ENCODE measurements at regions not wholly inside any gene's neighbourhood (a gene's known extent, or its start where the extent isn't known, plus 50 kb on each side); places are given as distances from the start of the nearest gene placed in this dataset.
A peak's percentile ranks its signal among the peaks of the same experiment; 100 is the strongest.
"Not testable (repeated sequence)": the region's sequence is repeated elsewhere in the genome, so short reads cannot be mapped to it uniquely, and the experiment has no call there.

GRCh38 chr2:7094231-7094741, 177.1 kb downstream of the RNF144A start:
- Mint-ChIP-seq H3K27me3 (ENCODE audit: insufficient read depth) (peaks cover 5% of the 10 kb centered on the region), H3K4me3 (no peak overlapping the region), H3K36me3 (ENCODE audit: low read depth) (no peaks in the 10 kb centered on the region), H3K27ac (no peak overlapping the region), H3K9me3 (no peaks in the 10 kb centered on the region; the same call in 1 of the 2 replicates), H3K4me1 (ENCODE audit: low read depth) (peaks cover 7% of the 10 kb centered on the region; the same call in 1 of the 2 replicates)
- no peak for DNase-seq
- no peak for TF ChIP-seq CTCF (IDR thresholded peaks at IDR 0.05)

- Mint-ChIP-seq H3K27me3 (ENCODE audit: insufficient read depth) (peaks cover 5% of the 10 kb centered on the region), H3K27ac (no peak overlapping the region), H3K4me3 (no peak overlapping the region), H3K9me3 (no peaks in the 10 kb centered on the region), H3K4me1 (ENCODE audit: low read depth) (peaks cover 7% of the 10 kb centered on the region; the same call in 1 of the 2 replicates), H3K36me3 (ENCODE audit: low read depth) (no peaks in the 10 kb centered on the region)
- no peak for DNase-seq
- no peak for TF ChIP-seq CTCF (IDR thresholded peaks at IDR 0.05)
Measured at GRCh38 chr2:7096726-7097352, 179.6 kb downstream of the RNF144A start.

- TF ChIP-seq CTCF (IDR thresholded peaks at IDR 0.05): peak; percentile 97
- H3K9me3 Mint-ChIP-seq: no peaks in the 10 kb centered on the region
- no peak overlapping the region for H3K27ac Mint-ChIP-seq
- H3K27me3 Mint-ChIP-seq (ENCODE audit: insufficient read depth): peaks cover 5% of the 10 kb centered on the region
- no peaks in the 10 kb centered on the region for H3K36me3 Mint-ChIP-seq (ENCODE audit: low read depth)
- H3K4me3 Mint-ChIP-seq: peak overlapping the region; percentile 21; the same call in 1 of the 2 replicates
- peak; percentile 27 for DNase-seq
- H3K4me1 Mint-ChIP-seq (ENCODE audit: low read depth): peaks cover 7% of the 10 kb centered on the region; the same call in 1 of the 2 replicates
Measured at GRCh38 chr2:7097353-7097895, 180.2 kb downstream of the RNF144A start.

GRCh38 chr2:7098816-7099215, 181.6 kb downstream of the RNF144A start:
- H3K4me3 Mint-ChIP-seq: no peak overlapping the region
- H3K4me1 Mint-ChIP-seq (ENCODE audit: low read depth): peaks cover 7% of the 10 kb centered on the region; the same call in 1 of the 2 replicates
- peaks cover 5% of the 10 kb centered on the region for H3K27me3 Mint-ChIP-seq (ENCODE audit: insufficient read depth)
- H3K9me3 Mint-ChIP-seq: no peaks in the 10 kb centered on the region
- H3K27ac Mint-ChIP-seq: no peak overlapping the region
- H3K36me3 Mint-ChIP-seq (ENCODE audit: low read depth): no peaks in the 10 kb centered on the region
- no peak for DNase-seq
- no peak for TF ChIP-seq CTCF (IDR thresholded peaks at IDR 0.05)

- not testable (repeated sequence) for H3K36me3 Mint-ChIP-seq (ENCODE audit: low read depth); H3K27me3 Mint-ChIP-seq (ENCODE audit: insufficient read depth); DNase-seq; H3K9me3 Mint-ChIP-seq; H3K27ac Mint-ChIP-seq; H3K4me3 Mint-ChIP-seq; H3K4me1 Mint-ChIP-seq (ENCODE audit: low read depth)
Measured at GRCh38 chr2:7099687-7100086, 182.5 kb downstream of the RNF144A start.

GRCh38 chr2:7102826-7103225, 185.6 kb downstream of the RNF144A start:
- no peaks in the 10 kb centered on the region for H3K36me3 Mint-ChIP-seq (ENCODE audit: low read depth)
- H3K4me1 Mint-ChIP-seq (ENCODE audit: low read depth): no peaks in the 10 kb centered on the region
- peaks cover 5% of the 10 kb centered on the region; the same call in 1 of the 2 replicates for H3K27me3 Mint-ChIP-seq (ENCODE audit: insufficient read depth)
- no peak overlapping the region for H3K27ac Mint-ChIP-seq
- H3K4me3 Mint-ChIP-seq: no peak overlapping the region
- no peak for DNase-seq
- no peaks in the 10 kb centered on the region; the same call in 1 of the 2 replicates for H3K9me3 Mint-ChIP-seq
- TF ChIP-seq CTCF (IDR thresholded peaks at IDR 0.05): no peak

Data from HFFc6 (cell line).